Sigmoid colon (tissue), 4 donors: ENCODE measurements at regions not wholly inside any gene's neighbourhood (a gene's known extent, or its start where the extent isn't known, plus 50 kb on each side); places are given as distances from the start of the nearest gene placed in this dataset.

Experiments
- EP300 ChIP-seq, 4 donors: sonication (generic); formaldehyde crosslinking; IDR thresholded peaks; one replicate each; pipeline ENCODE4 v1.6.1; 2017; ENCODE audit warnings: antibody characterized with exemption in 4 of 4
- POLR2A ChIP-seq, 2 donors: fragments of 450-650 bp; IDR thresholded peaks; one replicate each; pipeline ENCODE4 v1.6.1; 2016; ENCODE audit warnings: antibody characterized with exemption in 2 of 2, mild to moderate bottlenecking in 2 of 2, moderate library complexity in 2 of 2
- POLR2AphosphoS5 ChIP-seq, 4 donors: sonication (generic); formaldehyde crosslinking; IDR thresholded peaks; one replicate each; pipeline ENCODE4 v1.6.1; 2017; ENCODE audit warnings: antibody characterized with exemption in 4 of 4
- TF ChIP-seq, protein P1 (sequence below), 4 experiments: fragments of 450-650 bp in 3 of 4; fragments of 200-600 bp in 1 of 4; IDR thresholded peaks; one replicate each; pipeline ENCODE4 v1.5.1; 2016 to 2019; ENCODE audit warnings: antibody characterized with exemption in 4 of 4, mild to moderate bottlenecking in 3 of 4, moderate library complexity in 2 of 4

DNA sequence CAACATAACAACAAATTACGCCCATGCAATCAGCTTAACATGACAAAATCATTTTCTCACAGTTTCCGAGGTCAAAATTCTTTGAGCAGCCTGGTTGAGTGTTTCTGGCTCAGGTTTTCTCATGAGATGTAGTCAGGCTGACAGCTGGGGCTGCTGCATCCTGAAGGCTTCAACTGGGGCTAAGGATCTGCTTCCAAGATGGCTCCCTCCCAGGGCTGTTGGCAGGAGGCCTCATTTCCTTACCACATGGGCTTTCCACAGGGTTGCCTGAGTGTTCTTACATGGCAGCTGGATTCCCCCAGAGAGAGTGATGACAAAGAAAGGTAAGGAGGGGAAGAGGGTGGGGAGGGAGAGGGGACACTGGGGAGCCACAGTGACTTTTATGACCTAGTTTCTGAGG lies 63.1 kb upstream of the NNAT start:
- TF ChIP-seq EP300 (IDR thresholded peaks at IDR 0.05) (no peak), POLR2A (IDR thresholded peaks at IDR 0.05) (no peak), POLR2AphosphoS5 (IDR thresholded peaks at IDR 0.05) (no peak)
- TF ChIP-seq, protein P1, sequence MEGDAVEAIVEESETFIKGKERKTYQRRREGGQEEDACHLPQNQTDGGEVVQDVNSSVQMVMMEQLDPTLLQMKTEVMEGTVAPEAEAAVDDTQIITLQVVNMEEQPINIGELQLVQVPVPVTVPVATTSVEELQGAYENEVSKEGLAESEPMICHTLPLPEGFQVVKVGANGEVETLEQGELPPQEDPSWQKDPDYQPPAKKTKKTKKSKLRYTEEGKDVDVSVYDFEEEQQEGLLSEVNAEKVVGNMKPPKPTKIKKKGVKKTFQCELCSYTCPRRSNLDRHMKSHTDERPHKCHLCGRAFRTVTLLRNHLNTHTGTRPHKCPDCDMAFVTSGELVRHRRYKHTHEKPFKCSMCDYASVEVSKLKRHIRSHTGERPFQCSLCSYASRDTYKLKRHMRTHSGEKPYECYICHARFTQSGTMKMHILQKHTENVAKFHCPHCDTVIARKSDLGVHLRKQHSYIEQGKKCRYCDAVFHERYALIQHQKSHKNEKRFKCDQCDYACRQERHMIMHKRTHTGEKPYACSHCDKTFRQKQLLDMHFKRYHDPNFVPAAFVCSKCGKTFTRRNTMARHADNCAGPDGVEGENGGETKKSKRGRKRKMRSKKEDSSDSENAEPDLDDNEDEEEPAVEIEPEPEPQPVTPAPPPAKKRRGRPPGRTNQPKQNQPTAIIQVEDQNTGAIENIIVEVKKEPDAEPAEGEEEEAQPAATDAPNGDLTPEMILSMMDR (IDR thresholded peaks at IDR 0.05): no peak
